Kasumi-1 (cell line): ENCODE measurements at regions not wholly inside any gene's neighbourhood (a gene's known extent, or its start where the extent isn't known, plus 50 kb on each side); places are given as distances from the start of the nearest gene placed in this dataset.
A peak's percentile ranks its signal among the peaks of the same experiment; 100 is the strongest.
"Not testable (repeated sequence)": the region's sequence is repeated elsewhere in the genome, so short reads cannot be mapped to it uniquely, and the experiment has no call there.

Experiments used
- DNase-seq, 2 experiments: peaks; one replicate each; lab custom pipeline; 2025; lab: John Stamatoyannopoulos, UW

GRCh38 chr9:33690143-33690933 lies 105.0 kb upstream of the PRSS3 start:
- DNase-seq, result no peak

- DNase-seq, result no peak
Measured at GRCh38 chr9:33695299-33695698, 100.1 kb upstream of the PRSS3 start.

DNA sequence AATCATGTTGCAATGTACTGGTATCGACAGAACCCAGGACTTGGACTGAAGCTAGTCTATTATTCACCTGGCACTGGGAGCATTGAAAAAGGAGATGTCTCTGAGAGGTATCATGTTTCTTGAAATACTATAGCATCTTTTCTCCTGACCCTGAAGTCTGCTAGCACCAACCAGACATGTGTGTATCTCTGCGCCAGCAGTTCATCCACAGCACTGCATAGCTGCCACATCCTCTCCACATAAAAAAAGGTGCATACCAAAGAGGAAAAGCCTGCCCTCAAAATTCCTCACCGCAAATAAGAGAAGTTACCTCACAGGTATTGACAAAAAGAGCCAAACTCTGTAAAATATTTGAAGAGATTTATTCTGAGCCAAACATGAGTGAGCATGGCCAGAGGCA lies 99.5 kb upstream of the PRSS3 start:
- DNase-seq, result no peak

DNA sequence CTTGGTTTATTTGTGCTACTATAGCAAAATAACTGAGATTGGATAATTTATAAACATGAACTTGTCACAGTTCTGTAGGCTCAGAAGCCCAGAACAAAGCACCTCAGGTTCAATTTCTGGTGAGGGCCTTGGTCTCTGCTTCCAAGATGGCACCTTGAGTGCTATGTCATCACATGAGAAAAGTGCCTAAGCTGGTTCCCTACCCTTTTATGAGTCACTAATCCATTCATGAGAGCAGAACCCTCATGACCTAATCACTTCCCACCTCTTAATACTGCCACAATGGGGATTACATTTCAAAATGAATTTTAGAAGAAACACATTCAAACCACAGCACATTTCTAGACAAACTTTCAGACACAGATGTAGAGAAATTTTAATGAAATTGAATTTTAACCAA lies 98.2 kb upstream of the PRSS3 start:
- DNase-seq, result no peak

GRCh38 chr9:33698267-33698666 lies 97.1 kb upstream of the PRSS3 start:
- DNase-seq, result no peak

GRCh38 chr9:33700940-33701339 lies 94.4 kb upstream of the PRSS3 start:
- not testable (repeated sequence) for DNase-seq

- no peak for DNase-seq
Measured at GRCh38 chr9:33703430-33704102, 91.8 kb upstream of the PRSS3 start.

- not testable (repeated sequence) for DNase-seq
Measured at GRCh38 chr9:33705440-33705839, 89.9 kb upstream of the PRSS3 start.

DNA sequence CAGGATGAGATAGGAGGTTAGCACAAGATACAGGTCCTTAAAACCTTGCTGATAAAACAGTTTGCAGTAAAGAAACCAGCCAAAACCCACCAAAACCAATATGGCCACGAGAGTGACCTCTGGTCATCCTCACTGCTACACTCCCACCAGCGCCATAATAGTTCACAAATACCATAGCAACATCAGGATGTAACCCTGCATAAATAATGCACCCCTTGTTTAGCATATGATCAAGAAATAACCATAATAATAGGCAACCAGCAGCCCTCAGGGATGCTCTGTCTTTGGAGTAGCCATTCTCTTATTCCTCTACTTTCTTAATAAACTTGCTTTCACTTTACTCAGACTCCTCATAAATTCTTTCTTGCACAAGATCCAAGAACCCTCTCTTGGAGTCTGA lies 86.9 kb upstream of the PRSS3 start:
- DNase-seq, result no peak

DNA sequence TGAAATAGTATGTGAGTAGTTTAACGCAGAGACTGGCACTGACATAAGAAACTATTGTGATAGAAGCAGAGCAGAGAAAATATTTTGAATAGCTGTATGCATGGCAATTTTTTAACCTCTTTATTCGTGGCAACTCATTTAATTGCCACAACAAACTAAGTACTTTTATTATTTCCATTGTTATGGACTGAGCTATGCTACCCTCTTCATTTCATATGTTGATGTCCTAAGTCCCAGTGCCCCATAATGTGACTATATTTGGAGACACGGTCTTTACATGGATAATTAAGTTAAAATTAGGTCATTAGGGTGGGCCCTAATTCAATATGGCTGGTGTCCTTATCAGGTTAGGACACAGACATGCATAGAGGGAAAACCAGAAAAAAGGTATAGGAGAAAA lies 86.1 kb upstream of the PRSS3 start:
- no peak for DNase-seq

DNA sequence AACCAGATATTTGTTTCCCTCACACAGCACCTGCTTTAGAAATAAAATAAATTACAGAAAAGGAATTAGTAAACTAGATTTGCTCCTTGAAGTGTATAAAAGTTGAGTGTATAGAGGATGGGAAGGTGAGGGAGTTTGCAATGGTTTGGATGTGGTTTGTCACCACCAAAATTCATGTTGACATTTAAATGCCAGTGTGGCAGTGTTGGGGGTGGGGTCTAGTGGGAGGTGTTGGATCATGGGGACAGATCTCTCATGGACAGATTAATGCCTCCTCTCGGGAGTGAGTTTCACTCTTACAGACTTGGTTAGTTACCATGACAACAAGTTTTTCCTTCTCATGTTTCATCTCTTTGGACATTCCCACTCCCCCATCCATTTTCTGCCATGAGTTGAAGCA lies 83.9 kb upstream of the PRSS3 start:
- not testable (repeated sequence) for DNase-seq

- DNase-seq, result no peak
Measured at GRCh38 chr9:33714989-33715388, 80.4 kb upstream of the PRSS3 start.

- peak; percentile 15 to 18 for DNase-seq
Measured at GRCh38 chr9:33718987-33719386, 76.4 kb upstream of the PRSS3 start.

DNA sequence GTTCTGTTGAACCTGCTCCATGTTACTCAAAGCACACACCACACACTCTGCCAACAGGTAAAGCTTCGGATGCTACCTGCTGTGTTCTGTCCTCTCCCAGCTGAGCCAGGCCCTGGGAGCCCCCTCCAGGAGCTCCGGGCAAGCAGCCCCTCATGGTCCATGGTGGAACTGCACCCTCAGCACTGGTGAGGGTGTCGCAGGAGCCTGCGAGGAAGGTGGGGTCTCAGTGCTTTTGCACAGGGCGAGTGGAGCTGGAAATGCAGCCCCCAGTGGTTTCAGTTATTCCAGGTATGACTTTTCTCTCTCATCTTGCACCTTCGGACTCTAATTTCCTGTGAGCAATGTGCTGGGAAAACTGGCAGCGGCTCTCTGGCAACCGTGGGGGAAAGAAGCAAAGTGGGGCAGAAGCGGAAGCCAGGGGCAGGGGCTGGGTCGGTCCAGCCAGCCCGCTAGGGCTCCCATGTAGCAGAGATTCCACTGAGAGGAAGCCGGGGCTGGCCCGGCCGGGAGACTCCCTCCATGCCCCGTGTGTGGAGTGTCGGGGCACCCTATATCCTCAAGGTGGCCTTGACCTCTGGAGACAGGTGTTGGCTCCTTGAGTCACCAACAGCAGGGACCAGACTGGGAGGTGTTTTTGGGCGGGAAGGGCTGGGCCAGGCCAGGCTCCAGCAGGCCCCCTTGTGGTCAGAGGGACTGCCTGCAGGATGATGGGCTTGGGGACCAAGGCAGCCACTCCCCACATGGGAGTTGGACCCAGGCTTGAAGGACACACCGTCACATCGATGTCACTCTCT lies 75.6 kb upstream of the PRSS3 start:
- DNase-seq, result peak; percentile 8 to 18

GRCh38 chr9:33721674-33722358 lies 73.5 kb upstream of the PRSS3 start:
- peak; percentile 68 to 76 for DNase-seq

DNA sequence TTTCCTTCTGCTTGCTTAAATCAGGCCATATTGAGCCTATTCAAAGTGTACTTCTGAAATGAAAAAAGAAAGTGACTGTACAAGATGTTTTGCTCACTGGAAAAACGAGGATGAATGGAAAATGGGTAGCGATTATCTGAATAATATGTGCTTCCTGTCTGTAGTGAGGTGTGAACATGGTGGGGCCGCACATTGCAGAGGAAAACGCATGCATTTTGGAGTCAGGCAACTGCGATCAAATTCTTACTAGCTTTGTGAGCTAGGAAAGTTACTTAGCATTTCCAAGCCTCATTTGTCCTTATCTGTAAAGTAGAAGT lies 73.0 kb upstream of the PRSS3 start:
- no peak for DNase-seq

DNA sequence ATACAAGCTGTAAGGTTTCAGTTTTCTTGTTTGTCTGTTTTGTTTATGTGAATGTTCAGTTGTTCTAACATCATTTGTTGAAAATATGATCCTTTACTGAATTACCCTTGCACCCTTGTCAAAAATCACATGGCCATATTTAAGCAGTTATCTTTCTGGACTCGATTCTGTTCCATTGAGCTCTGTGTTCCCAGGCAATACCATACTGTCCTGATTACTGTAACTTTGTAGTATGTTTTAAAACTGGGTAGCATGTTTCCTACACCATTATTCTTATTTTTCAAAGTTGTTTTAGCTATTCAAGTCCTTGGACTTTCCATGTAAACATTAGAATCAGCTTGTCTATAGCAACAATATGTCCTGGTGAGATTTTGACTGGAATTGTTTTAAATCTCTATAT lies 66.7 kb upstream of the PRSS3 start:
- DNase-seq, result no peak

- DNase-seq, result no peak
Measured at GRCh38 chr9:33731142-33731541, 64.2 kb upstream of the PRSS3 start.

- DNase-seq, result no peak
Measured at GRCh38 chr9:33731625-33732024, 63.7 kb upstream of the PRSS3 start.

- DNase-seq, result not testable (repeated sequence)
Measured at GRCh38 chr9:33734247-33734940, 61.0 kb upstream of the PRSS3 start.

GRCh38 chr9:33734941-33735835 lies 60.2 kb upstream of the PRSS3 start:
- DNase-seq, result not testable (repeated sequence)
